DOHH2 (cell line): ENCODE measurements at regions not wholly inside any gene's neighbourhood (a gene's known extent, or its start where the extent isn't known, plus 50 kb on each side); places are given as distances from the start of the nearest gene placed in this dataset.
"Not testable (repeated sequence)": the region's sequence is repeated elsewhere in the genome, so short reads cannot be mapped to it uniquely, and the experiment has no call there.

Experiments used
- CTCF ChIP-seq: fragments of 200-600 bp; sonication (generic); IDR thresholded peaks from one replicate; pipeline ENCODE4 v1.5.1; 2014; ENCODE audit warnings: antibody characterized with exemption, mild to moderate bottlenecking, low read depth, low read length; ENCODE audit not compliant: poor library complexity, severe bottlenecking
- EZH2phosphoT487 ChIP-seq: fragments of 200-600 bp; sonication (generic); IDR thresholded peaks from 2 replicates; pipeline ENCODE4 v1.6.1; 2017; ENCODE audit warnings: borderline replicate concordance, mild to moderate bottlenecking, antibody characterized with exemption, low read length, moderate library complexity, mixed read lengths

DNA sequence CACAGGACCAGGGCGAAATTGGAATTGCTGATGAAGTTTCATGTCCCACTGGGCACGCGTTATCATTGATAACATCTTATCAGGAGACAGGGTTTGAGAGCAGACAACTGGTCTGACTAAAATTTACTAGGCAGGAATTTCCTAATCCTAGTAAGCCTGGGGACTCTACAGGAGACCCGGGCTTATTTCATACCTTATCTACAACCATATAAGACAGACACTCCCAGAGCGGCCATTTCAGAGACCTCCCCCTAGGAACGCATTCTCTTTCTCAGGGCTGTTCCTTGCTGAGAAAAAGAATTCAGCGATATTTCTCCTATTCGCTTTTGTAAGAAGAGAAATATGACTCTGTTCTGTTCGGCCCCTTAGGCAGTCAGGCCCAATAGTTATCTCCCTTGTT lies 193.7 kb upstream of the DTNA start:
- TF ChIP-seq EZH2phosphoT487, CTCF: not testable (repeated sequence)
